GM19468 (cell line): ENCODE measurements at regions not wholly inside any gene's neighbourhood (a gene's known extent, or its start where the extent isn't known, plus 50 kb on each side); places are given as distances from the start of the nearest gene placed in this dataset.
A peak's percentile ranks its signal among the peaks of the same experiment; 100 is the strongest.
"Not testable (repeated sequence)": the region's sequence is repeated elsewhere in the genome, so short reads cannot be mapped to it uniquely, and the experiment has no call there.

ENCODE experiments used
- ATAC-seq: cut with Tn5 transposase; IDR thresholded peaks from one replicate; pipeline ENCODE4 v1.9.1; 2021; ENCODE audit warnings: mild to moderate bottlenecking, moderate library complexity, moderate number of reproducible peaks; ENCODE audit not compliant: unreplicated experiment; ENCODE audit errors: extremely low read depth

- no peak for ATAC-seq
These were observed 53.6 kb downstream of the ARF6 start for GRCh38 chr14:49946320-49947141.

- ATAC-seq: no peak
These were observed 54.6 kb downstream of the ARF6 start for GRCh38 chr14:49947506-49947905.

- no peak for ATAC-seq
These were observed 57.7 kb downstream of the ARF6 start for GRCh38 chr14:49950275-49951228.

- no peak for ATAC-seq
These were observed 58.3 kb downstream of the ARF6 start for GRCh38 chr14:49951229-49951607.

GRCh38 chr14:49951691-49952345 is 58.9 kb downstream of the ARF6 start:
- no peak for ATAC-seq

- ATAC-seq: no peak
These were observed 60.3 kb downstream of the ARF6 start for GRCh38 chr14:49953196-49953595.

GRCh38 chr14:49954171-49954631 is 61.3 kb downstream of the ARF6 start:
- ATAC-seq: no peak

- ATAC-seq: no peak
These were observed 62.1 kb downstream of the ARF6 start for GRCh38 chr14:49955024-49955423.

GRCh38 chr14:49957089-49957852 is 64.4 kb downstream of the ARF6 start:
- no peak for ATAC-seq

GRCh38 chr14:49959822-49960408 is 67.0 kb downstream of the ARF6 start:
- ATAC-seq: peak; percentile 39

- ATAC-seq: no peak
These were observed 67.6 kb downstream of the ARF6 start for GRCh38 chr14:49960453-49960852.

- no peak for ATAC-seq
These were observed 68.7 kb downstream of the ARF6 start for GRCh38 chr14:49961270-49962222.

- ATAC-seq: no peak
These were observed 69.7 kb downstream of the ARF6 start for GRCh38 chr14:49962621-49963020.

GRCh38 chr14:49965068-49965651 is 72.3 kb downstream of the ARF6 start:
- ATAC-seq: not testable (repeated sequence)

GRCh38 chr14:49966304-49966809 is 73.5 kb downstream of the ARF6 start:
- ATAC-seq: no peak

GRCh38 chr14:49966971-49967630 is 74.2 kb downstream of the ARF6 start:
- no peak for ATAC-seq

- ATAC-seq: no peak
These were observed 77.1 kb downstream of the ARF6 start for GRCh38 chr14:49969961-49970360.
